Keratinocyte (primary cell): ENCODE measurements at regions not wholly inside any gene's neighbourhood (a gene's known extent, or its start where the extent isn't known, plus 50 kb on each side); places are given as distances from the start of the nearest gene placed in this dataset.

Experiments
- DNase-seq: peaks from one replicate; pipeline ENCODE4 v3.0.0-alpha.2; 2011; ENCODE audit warnings: low read depth, missing footprints, low spot score
- FAIRE-seq: peaks from 2 replicates; lab custom pipeline; 2011; peaks lifted over from hg19 to GRCh38; lab: Jason Lieb, UNC
- H2AFZ ChIP-seq: 2 replicates; pipeline ENCODE4 v1.6.0; 2012; ENCODE audit warnings: low read length, control low read depth, inconsistent platforms; ENCODE audit not compliant: control insufficient read depth
- H3K27ac ChIP-seq: 2 replicates; pipeline ENCODE4 v1.5.1; 2011; ENCODE audit warnings: low read length; ENCODE audit not compliant: control insufficient read depth, insufficient read depth
- H3K27me3 ChIP-seq: 3 replicates; pipeline ENCODE4 v1.6.0; 2011; ENCODE audit warnings: low read length; ENCODE audit not compliant: control insufficient read depth, insufficient read depth; ENCODE audit errors: extremely low read depth
- H3K36me3 ChIP-seq, 2 experiments: 2 replicates in 1 of 2; 3 replicates in 1 of 2; pipeline ENCODE4 v1.5.1; 2011; ENCODE audit warnings: low read length in 2 of 2, mild to moderate bottlenecking in 1 of 2; ENCODE audit not compliant: control insufficient read depth in 2 of 2, insufficient read depth in 2 of 2; ENCODE audit errors: extremely low read depth in 1 of 2
- H3K4me1 ChIP-seq: 3 replicates; pipeline ENCODE4 v1.5.1; 2011; ENCODE audit warnings: low read length; ENCODE audit not compliant: control insufficient read depth, insufficient read depth; ENCODE audit errors: extremely low read depth
- H3K4me2 ChIP-seq: 3 replicates; pipeline ENCODE4 v1.6.0; 2011; ENCODE audit warnings: low read depth, low read length; ENCODE audit not compliant: control insufficient read depth, insufficient read depth; ENCODE audit errors: extremely low read depth
- H3K4me3 ChIP-seq, 3 experiments: fragments of 200-600 bp in 1 of 3; sonication (generic) in 1 of 3; 2 replicates in 2 of 3; 3 replicates in 1 of 3; pipeline ENCODE4 v1.5.1; 2011 to 2016; ENCODE audit warnings: low read length in 3 of 3, mild to moderate bottlenecking in 3 of 3, control low read depth in 2 of 3, inconsistent platforms in 1 of 3, low read depth in 1 of 3, mixed read lengths in 1 of 3, mixed run types in 1 of 3, moderate library complexity in 1 of 3; ENCODE audit not compliant: control insufficient read depth in 2 of 3, insufficient read depth in 2 of 3; ENCODE audit errors: extremely low read depth in 1 of 3
- H3K79me2 ChIP-seq: 2 replicates; pipeline ENCODE4 v1.6.0; 2012; ENCODE audit warnings: low read length; ENCODE audit not compliant: control insufficient read depth, insufficient read depth
- H3K9ac ChIP-seq: 3 replicates; pipeline ENCODE4 v1.6.0; 2011; ENCODE audit warnings: low read length; ENCODE audit not compliant: control insufficient read depth, insufficient read depth; ENCODE audit errors: extremely low read depth
- H3K9me1 ChIP-seq: 3 replicates; pipeline ENCODE4 v1.6.0; 2011; ENCODE audit warnings: low read length; ENCODE audit not compliant: control insufficient read depth, insufficient read depth; ENCODE audit errors: extremely low read depth
- H3K9me3 ChIP-seq: 2 replicates; pipeline ENCODE4 v1.5.1; 2012; ENCODE audit warnings: low read depth, low read length; ENCODE audit not compliant: control insufficient read depth
- H4K20me1 ChIP-seq: 3 replicates; pipeline ENCODE4 v1.6.0; 2011; ENCODE audit warnings: low read length; ENCODE audit not compliant: control insufficient read depth, insufficient read depth; ENCODE audit errors: extremely low read depth
- EZH2 ChIP-seq: IDR thresholded peaks from one replicate; pipeline ENCODE4 v1.6.1; 2012; ENCODE audit warnings: inconsistent platforms, mild to moderate bottlenecking, low read length, moderate library complexity
- dilution Hi-C: fragments of 300-500 bp; cut with MboI; formaldehyde crosslinking; loops from one replicate; pipeline ENCODE4 v1.7.0; 2020; ENCODE audit warnings: low sequenced_read_pairs; ENCODE audit not compliant: extremely low pct_ligation_motif_present
- TF ChIP-seq, protein P1 (sequence below), 3 experiments: IDR thresholded peaks in 1 of 3; conservative IDR thresholded peaks in 1 of 3; optimal IDR thresholded peaks in 1 of 3; 2 replicates in 2 of 3; 3 replicates in 1 of 3; pipeline versions ENCODE3 to v1.5.1; 2011; ENCODE audit warnings: low read length in 3 of 3, mild to moderate bottlenecking in 3 of 3, moderate library complexity in 2 of 3, control low read depth in 1 of 3, inconsistent platforms in 1 of 3; ENCODE audit not compliant: insufficient read depth in 2 of 3; ENCODE audit errors: extremely low read depth in 1 of 3

DNA sequence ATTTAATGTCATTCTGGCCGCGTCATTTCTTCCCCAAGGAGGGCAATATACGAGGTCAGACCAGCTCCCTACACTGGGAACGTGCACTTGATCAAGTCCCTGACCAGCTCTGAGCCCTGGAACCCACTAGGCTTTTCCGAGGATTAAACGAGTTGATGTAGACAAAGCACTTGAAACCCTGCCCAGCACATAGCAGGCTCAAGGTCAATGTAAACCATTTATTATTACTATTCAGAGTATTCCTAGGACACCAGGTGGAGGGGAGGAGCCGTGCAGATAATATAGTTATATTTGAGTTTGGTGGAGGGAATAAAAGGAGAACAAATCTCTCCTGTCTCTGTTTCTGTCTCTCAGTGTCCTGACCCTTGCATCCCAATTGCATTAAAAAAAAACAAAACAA lies 174.1 kb upstream of the IGSF21 start:
- dilution Hi-C loops: no loop called here
- Histone ChIP-seq H3K9ac (no peak overlapping the region), H3K36me3 (no peaks in the 10 kb centered on the region), H3K27ac (no peak overlapping the region), H3K27me3 (peaks cover 2% of the 10 kb centered on the region), H3K4me1 (no peaks in the 10 kb centered on the region), H3K4me3 (no peak overlapping the region), H3K79me2 (no peaks in the 10 kb centered on the region), H2AFZ (no peak overlapping the region), H4K20me1 (no peaks in the 10 kb centered on the region), H3K9me1 (no peaks in the 10 kb centered on the region), H3K4me2 (no peak overlapping the region), H3K9me3 (no peaks in the 10 kb centered on the region)
- no peak for TF ChIP-seq EZH2
- TF ChIP-seq, protein P1, sequence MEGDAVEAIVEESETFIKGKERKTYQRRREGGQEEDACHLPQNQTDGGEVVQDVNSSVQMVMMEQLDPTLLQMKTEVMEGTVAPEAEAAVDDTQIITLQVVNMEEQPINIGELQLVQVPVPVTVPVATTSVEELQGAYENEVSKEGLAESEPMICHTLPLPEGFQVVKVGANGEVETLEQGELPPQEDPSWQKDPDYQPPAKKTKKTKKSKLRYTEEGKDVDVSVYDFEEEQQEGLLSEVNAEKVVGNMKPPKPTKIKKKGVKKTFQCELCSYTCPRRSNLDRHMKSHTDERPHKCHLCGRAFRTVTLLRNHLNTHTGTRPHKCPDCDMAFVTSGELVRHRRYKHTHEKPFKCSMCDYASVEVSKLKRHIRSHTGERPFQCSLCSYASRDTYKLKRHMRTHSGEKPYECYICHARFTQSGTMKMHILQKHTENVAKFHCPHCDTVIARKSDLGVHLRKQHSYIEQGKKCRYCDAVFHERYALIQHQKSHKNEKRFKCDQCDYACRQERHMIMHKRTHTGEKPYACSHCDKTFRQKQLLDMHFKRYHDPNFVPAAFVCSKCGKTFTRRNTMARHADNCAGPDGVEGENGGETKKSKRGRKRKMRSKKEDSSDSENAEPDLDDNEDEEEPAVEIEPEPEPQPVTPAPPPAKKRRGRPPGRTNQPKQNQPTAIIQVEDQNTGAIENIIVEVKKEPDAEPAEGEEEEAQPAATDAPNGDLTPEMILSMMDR (optimal IDR thresholded peaks at IDR 0.05 in 1 of 3, IDR thresholded peaks at IDR 0.05 in 1 of 3, conservative IDR thresholded peaks at IDR 0.05 in 1 of 3; ENCODE audit: extremely low read depth in 1 of 3, insufficient read depth in 2 of 3, low read length in 3 of 3): no peak
- FAIRE-seq (no peak), DNase-seq (no peak)

DNA sequence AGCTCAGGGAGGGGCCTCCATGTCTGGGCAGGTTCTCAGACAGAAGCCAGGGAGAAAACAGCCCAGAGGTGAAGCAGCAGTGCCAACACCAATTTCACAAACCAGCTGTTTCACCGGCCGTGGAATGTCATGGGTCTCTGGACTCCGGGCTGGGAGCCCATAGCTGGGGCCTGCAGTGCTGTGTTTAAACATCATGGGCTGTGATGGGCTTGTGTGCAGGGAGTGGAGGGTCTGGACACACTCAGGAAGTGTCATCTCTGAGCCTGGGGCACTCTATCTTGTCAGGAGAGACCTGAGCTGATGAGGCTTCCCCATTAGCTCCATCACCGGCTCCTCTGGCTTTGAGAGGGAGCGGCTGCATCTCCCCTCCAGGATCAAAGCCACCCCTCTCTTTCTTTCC lies 173.6 kb upstream of the IGSF21 start:
- Histone ChIP-seq H3K27ac (no peak overlapping the region), H3K4me2 (no peak overlapping the region), H2AFZ (no peak overlapping the region), H4K20me1 (no peaks in the 10 kb centered on the region), H3K4me3 (no peak overlapping the region), H3K36me3 (no peaks in the 10 kb centered on the region), H3K79me2 (no peaks in the 10 kb centered on the region), H3K9ac (no peak overlapping the region), H3K9me3 (no peaks in the 10 kb centered on the region), H3K27me3 (peaks cover 2% of the 10 kb centered on the region), H3K9me1 (no peaks in the 10 kb centered on the region), H3K4me1 (no peaks in the 10 kb centered on the region)
- dilution Hi-C loops: no loop called here
- no peak for FAIRE-seq
- TF ChIP-seq, protein P1 (optimal IDR thresholded peaks at IDR 0.05 in 1 of 3, IDR thresholded peaks at IDR 0.05 in 1 of 3, conservative IDR thresholded peaks at IDR 0.05 in 1 of 3; ENCODE audit: extremely low read depth in 1 of 3, insufficient read depth in 2 of 3, low read length in 3 of 3): no peak
- TF ChIP-seq EZH2: no peak
- no peak for DNase-seq
